SK-MEL-5 (cell line): ENCODE measurements at regions not wholly inside any gene's neighbourhood (a gene's known extent, or its start where the extent isn't known, plus 50 kb on each side); places are given as distances from the start of the nearest gene placed in this dataset.

Experiments used
- small RNA-seq, 2 experiments: library from RNA; depleted of rRNA; stranded (forward); fragments of <200 nt; gene quantifications; one replicate each; pipeline ENCODE3, GENCODE V24; 2014

Small RNA genes lying in the stretch of these regions (small RNA-seq; reads per million reads assigned to genes)
- gene MIR6078 (0 reads per million in 2 experiments), gene RNU6-163P (0 reads per million in 2 experiments)
